MCF 10A (cell line): ENCODE measurements at regions not wholly inside any gene's neighbourhood (a gene's known extent, or its start where the extent isn't known, plus 50 kb on each side); places are given as distances from the start of the nearest gene placed in this dataset.

Experiments
- BruUV-seq: library from RNA; stranded (reverse); fragments of 400-500 nt; replicated peaks from 2 replicates; lab custom pipeline; 2021; lab: Mats Ljungman, UMichigan
- CTCF ChIA-PET: fragments of 300-600 bp; sonication (Branson Sonifier 250); formaldehyde crosslinking; extraction: SDS; loops from one replicate; lab custom pipeline; 2021; ENCODE audit warnings: antibody characterized with exemption, inconsistent platforms; lab: Yijun Ruan, JAX
- POLR2A ChIA-PET: fragments of 300-600, 350-650 bp; sonication (Branson Sonifier 250); formaldehyde crosslinking; extraction: SDS; loops from one replicate; lab custom pipeline; 2020; ENCODE audit warnings: antibody characterized with exemption, inconsistent platforms; lab: Yijun Ruan, JAX
- DNase-seq: peaks from one replicate; pipeline ENCODE4 v3.0.0-alpha.2; 2018; ENCODE audit not compliant: unreplicated experiment
- H3K27ac Mint-ChIP-seq: one replicate; pipeline ENCODE4 v1.8.0; 2022; ENCODE audit warnings: mild to moderate bottlenecking, low read depth, mixed read lengths; ENCODE audit not compliant: unreplicated experiment
- H3K27me3 Mint-ChIP-seq: one replicate; pipeline ENCODE4 v1.8.0; 2022; ENCODE audit warnings: mixed read lengths; ENCODE audit not compliant: insufficient read depth, unreplicated experiment
- H3K36me3 Mint-ChIP-seq: one replicate; pipeline ENCODE4 v1.8.0; 2022; ENCODE audit warnings: mild to moderate bottlenecking, moderate library complexity, mixed read lengths; ENCODE audit not compliant: insufficient read depth, unreplicated experiment
- H3K4me1 Mint-ChIP-seq: one replicate; pipeline ENCODE4 v1.8.0; 2022; ENCODE audit warnings: mixed read lengths; ENCODE audit not compliant: insufficient read depth, unreplicated experiment
- H3K4me3 Mint-ChIP-seq: one replicate; pipeline ENCODE4 v1.8.0; 2022; ENCODE audit warnings: mild to moderate bottlenecking, moderate library complexity, mixed read lengths; ENCODE audit not compliant: unreplicated experiment
- H3K9me3 Mint-ChIP-seq: one replicate; pipeline ENCODE4 v1.8.0; 2022; ENCODE audit warnings: mixed read lengths; ENCODE audit not compliant: unreplicated experiment
- CTCF ChIP-seq: fragments of 200-600 bp; IDR thresholded peaks from one replicate; pipeline ENCODE4 v1.8.0; 2022; ENCODE audit warnings: antibody characterized with exemption, mild to moderate bottlenecking; ENCODE audit not compliant: unreplicated experiment
- intact Hi-C: fragments of 100-400 bp; cut with micrococcal nuclease; formaldehyde crosslinking; loops from 2 replicates; pipeline ENCODE4 v1.14.1; 2022

DNA sequence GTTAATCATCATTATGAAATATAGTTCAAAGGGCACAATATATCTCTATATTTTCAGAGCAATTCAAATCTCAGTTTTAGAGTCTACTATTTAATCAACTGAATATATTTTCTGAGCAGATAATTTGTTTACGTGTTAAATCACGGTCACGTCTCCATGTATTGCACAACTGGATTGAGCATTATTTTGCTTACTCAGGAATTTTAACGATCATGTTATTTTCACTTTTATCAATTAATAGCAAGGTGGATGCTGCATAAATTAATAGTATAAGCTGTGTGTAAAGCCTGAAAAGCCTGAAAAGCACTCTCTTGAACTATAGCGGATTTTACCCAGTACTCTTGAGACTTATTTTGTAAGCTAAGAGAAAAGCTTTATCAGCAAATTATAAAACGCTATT is 374.9 kb downstream of the MAGEB5 start:
- H3K9me3 Mint-ChIP-seq = peaks cover 7% of the 10 kb centered on the region
- ChIA-PET CTCF (no interaction called here), POLR2A (no interaction called here)
- H3K4me3 Mint-ChIP-seq = no peak overlapping the region
- BruUV-seq = no TSS peak
- no peaks in the 10 kb centered on the region for H3K27me3 Mint-ChIP-seq
- no peak for DNase-seq
- no peaks in the 10 kb centered on the region for H3K4me1 Mint-ChIP-seq
- intact Hi-C loops = no loop called here
- no peak for TF ChIP-seq CTCF
- H3K36me3 Mint-ChIP-seq = no peaks in the 10 kb centered on the region
- no peak overlapping the region for H3K27ac Mint-ChIP-seq

- ChIA-PET POLR2A (no interaction called here), CTCF (interaction anchor here (0.5 kb wide), 1 partner anchor 1187 kb away, joined by 3 read pairs; no protein-coding TSS in a partner anchor)
- Mint-ChIP-seq H3K27me3 (no peaks in the 10 kb centered on the region), H3K9me3 (peaks cover 6% of the 10 kb centered on the region), H3K4me3 (no peak overlapping the region), H3K36me3 (no peaks in the 10 kb centered on the region), H3K4me1 (no peaks in the 10 kb centered on the region), H3K27ac (no peak overlapping the region)
- BruUV-seq = no TSS peak
- intact Hi-C loops = no loop called here
- no peak for TF ChIP-seq CTCF
- DNase-seq = peak; percentile 2
These were observed 370.6 kb downstream of the MAGEB5 start for GRCh38 chrX:26586570-26586969.

DNA sequence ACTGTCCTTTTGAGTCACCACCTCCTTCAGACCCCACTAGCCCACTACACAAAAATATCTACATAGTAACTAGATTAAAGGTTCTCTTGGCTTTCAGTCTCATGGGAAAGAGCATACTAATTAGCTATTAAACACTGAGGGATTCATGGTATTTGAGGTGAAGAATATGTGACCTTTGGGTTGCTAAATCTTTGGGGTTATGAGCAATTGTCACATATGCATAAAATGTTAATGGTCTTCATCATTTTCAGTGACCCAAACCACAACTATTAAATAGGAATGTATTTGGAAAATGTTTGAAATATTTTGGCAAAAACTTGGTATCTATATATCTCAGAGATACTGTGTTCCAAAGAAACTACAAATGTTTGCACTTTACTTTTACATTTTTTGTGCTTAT is 365.1 kb downstream of the MAGEB5 start:
- no peak for TF ChIP-seq CTCF
- no peaks in the 10 kb centered on the region for H3K36me3 Mint-ChIP-seq
- peaks cover 16% of the 10 kb centered on the region for H3K9me3 Mint-ChIP-seq
- H3K4me1 Mint-ChIP-seq = no peaks in the 10 kb centered on the region
- no TSS peak for BruUV-seq
- DNase-seq = no peak
- ChIA-PET CTCF (no interaction called here), POLR2A (no interaction called here)
- intact Hi-C loops = no loop called here
- no peaks in the 10 kb centered on the region for H3K27me3 Mint-ChIP-seq
- H3K4me3 Mint-ChIP-seq = no peak overlapping the region
- H3K27ac Mint-ChIP-seq = no peak overlapping the region

DNA sequence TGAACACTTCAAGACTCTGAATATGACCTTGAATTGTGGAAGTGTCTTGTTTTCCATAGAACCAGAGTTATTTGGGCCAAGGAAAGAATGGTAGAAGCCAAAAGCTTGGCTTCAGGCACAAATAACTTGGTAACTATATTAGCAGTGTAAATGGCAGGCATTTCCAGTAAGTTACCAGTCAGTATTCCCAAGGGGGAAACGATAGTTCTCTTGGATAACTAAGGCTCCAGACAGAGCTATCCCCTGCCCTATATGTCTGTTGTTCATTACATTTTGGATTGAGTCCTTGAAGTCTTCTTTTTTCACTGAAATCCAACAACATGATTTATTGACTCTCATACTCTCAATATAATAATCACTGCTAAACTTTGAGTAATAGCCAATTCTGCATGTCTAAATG is 364.1 kb downstream of the MAGEB5 start:
- H3K36me3 Mint-ChIP-seq = no peaks in the 10 kb centered on the region
- TF ChIP-seq CTCF = no peak
- intact Hi-C loops = no loop called here
- H3K27me3 Mint-ChIP-seq = no peaks in the 10 kb centered on the region
- H3K4me1 Mint-ChIP-seq = no peaks in the 10 kb centered on the region
- no peak for DNase-seq
- no peak overlapping the region for H3K4me3 Mint-ChIP-seq
- BruUV-seq = no TSS peak
- ChIA-PET POLR2A (no interaction called here), CTCF (no interaction called here)
- H3K9me3 Mint-ChIP-seq = peaks cover 16% of the 10 kb centered on the region
- H3K27ac Mint-ChIP-seq = no peak overlapping the region
